Activated naive CD4-positive, alpha-beta T cell treated with Interleukin-2 at 50 U/mL for 16 hours (primary cell): ENCODE measurements at regions not wholly inside any gene's neighbourhood (a gene's known extent, or its start where the extent isn't known, plus 50 kb on each side); places are given as distances from the start of the nearest gene placed in this dataset.
"Not testable (repeated sequence)": the region's sequence is repeated elsewhere in the genome, so short reads cannot be mapped to it uniquely, and the experiment has no call there.

Source experiments
- DNase-seq: peaks from one replicate; pipeline ENCODE4 v3.0.0-alpha.2; 2020

- no peak for DNase-seq
Measured at GRCh38 chr6:133802861-133803260, 86.1 kb upstream of the TCF21 start.

GRCh38 chr6:133804265-133804664, 84.6 kb upstream of the TCF21 start:
- no peak for DNase-seq

GRCh38 chr6:133805876-133806275, 83.0 kb upstream of the TCF21 start:
- DNase-seq = no peak

GRCh38 chr6:133806382-133807140, 82.4 kb upstream of the TCF21 start:
- no peak for DNase-seq

GRCh38 chr6:133807501-133807900, 81.4 kb upstream of the TCF21 start:
- no peak for DNase-seq

- DNase-seq = no peak
Measured at GRCh38 chr6:133809406-133809805, 79.5 kb upstream of the TCF21 start.

- DNase-seq = no peak
Measured at GRCh38 chr6:133811557-133811956, 77.4 kb upstream of the TCF21 start.

- DNase-seq = not testable (repeated sequence)
Measured at GRCh38 chr6:133812446-133812845, 76.5 kb upstream of the TCF21 start.

GRCh38 chr6:133814238-133814637, 74.7 kb upstream of the TCF21 start:
- no peak for DNase-seq

- no peak for DNase-seq
Measured at GRCh38 chr6:133814797-133815196, 74.1 kb upstream of the TCF21 start.

GRCh38 chr6:133815313-133815712, 73.6 kb upstream of the TCF21 start:
- DNase-seq = no peak

- no peak for DNase-seq
Measured at GRCh38 chr6:133816171-133816570, 72.7 kb upstream of the TCF21 start.

- DNase-seq = peak; percentile 38
Measured at GRCh38 chr6:133817460-133818047, 71.4 kb upstream of the TCF21 start.

GRCh38 chr6:133818320-133818719, 70.6 kb upstream of the TCF21 start:
- DNase-seq = no peak

- DNase-seq = no peak
Measured at GRCh38 chr6:133820208-133820607, 68.7 kb upstream of the TCF21 start.

- DNase-seq = no peak
Measured at GRCh38 chr6:133827766-133828165, 61.1 kb upstream of the TCF21 start.

- DNase-seq = no peak
Measured at GRCh38 chr6:133833949-133834359, 55.0 kb upstream of the TCF21 start.

GRCh38 chr6:133834472-133835170, 54.3 kb upstream of the TCF21 start:
- DNase-seq = no peak

GRCh38 chr6:133835901-133836300, 53.0 kb upstream of the TCF21 start:
- no peak for DNase-seq

- DNase-seq = peak; percentile 57
Measured at GRCh38 chr6:133837801-133838349, 51.0 kb upstream of the TCF21 start.
